Chondrocyte (in vitro differentiated cells): ENCODE measurements at regions not wholly inside any gene's neighbourhood (a gene's known extent, or its start where the extent isn't known, plus 50 kb on each side); places are given as distances from the start of the nearest gene placed in this dataset.

ENCODE experiments used
- DNase-seq: peaks from one replicate; pipeline ENCODE4 v3.0.0; 2021; ENCODE audit warnings: mixed read lengths, low spot score
- H3K27ac Mint-ChIP-seq: one replicate; pipeline ENCODE4 v1.8.0; 2021; ENCODE audit warnings: mild to moderate bottlenecking, moderate library complexity, mixed read lengths; ENCODE audit not compliant: unreplicated experiment
- H3K27me3 Mint-ChIP-seq: 2 replicates; pipeline ENCODE4 v1.8.0; 2021; ENCODE audit warnings: low read depth, mixed read lengths
- H3K36me3 Mint-ChIP-seq: 2 replicates; pipeline ENCODE4 v1.8.0; 2021; ENCODE audit warnings: low read depth, mixed read lengths
- H3K4me1 Mint-ChIP-seq: 2 replicates; pipeline ENCODE4 v1.8.0; 2021; ENCODE audit warnings: low read depth, mild to moderate bottlenecking, mixed read lengths
- H3K4me3 Mint-ChIP-seq: one replicate; pipeline ENCODE4 v1.8.0; 2021; ENCODE audit warnings: mild to moderate bottlenecking, moderate library complexity, mixed read lengths; ENCODE audit not compliant: unreplicated experiment
- H3K9me3 Mint-ChIP-seq: 2 replicates; pipeline ENCODE4 v1.8.0; 2021; ENCODE audit warnings: low read depth, mixed read lengths
- TF ChIP-seq, protein P1 (sequence below): fragments of 200-600 bp; sonication (generic); IDR thresholded peaks from 2 replicates; pipeline ENCODE4 v1.5.0; 2021; ENCODE audit warnings: antibody characterized with exemption, mild to moderate bottlenecking, moderate library complexity

DNA sequence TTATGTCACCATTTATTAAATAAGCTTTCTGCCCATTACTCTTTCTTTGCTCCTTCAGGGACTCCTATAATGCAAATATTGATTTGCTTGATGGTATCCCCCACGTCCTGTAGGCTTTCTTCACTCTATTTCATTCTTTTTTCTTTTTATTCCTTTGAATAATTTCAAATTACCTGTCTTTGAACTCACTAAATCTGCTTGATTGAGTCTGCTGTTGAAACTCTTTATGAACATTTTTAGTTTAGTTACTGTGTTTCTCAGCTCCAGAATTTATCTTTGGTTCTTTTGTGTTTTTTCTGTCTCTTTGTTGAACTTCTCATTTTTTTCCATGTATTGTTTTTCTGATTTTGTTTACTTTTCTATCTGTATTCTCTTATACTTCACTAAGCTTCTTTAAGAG, 254.4 kb upstream of the CCL2 start:
- TF ChIP-seq, protein P1, sequence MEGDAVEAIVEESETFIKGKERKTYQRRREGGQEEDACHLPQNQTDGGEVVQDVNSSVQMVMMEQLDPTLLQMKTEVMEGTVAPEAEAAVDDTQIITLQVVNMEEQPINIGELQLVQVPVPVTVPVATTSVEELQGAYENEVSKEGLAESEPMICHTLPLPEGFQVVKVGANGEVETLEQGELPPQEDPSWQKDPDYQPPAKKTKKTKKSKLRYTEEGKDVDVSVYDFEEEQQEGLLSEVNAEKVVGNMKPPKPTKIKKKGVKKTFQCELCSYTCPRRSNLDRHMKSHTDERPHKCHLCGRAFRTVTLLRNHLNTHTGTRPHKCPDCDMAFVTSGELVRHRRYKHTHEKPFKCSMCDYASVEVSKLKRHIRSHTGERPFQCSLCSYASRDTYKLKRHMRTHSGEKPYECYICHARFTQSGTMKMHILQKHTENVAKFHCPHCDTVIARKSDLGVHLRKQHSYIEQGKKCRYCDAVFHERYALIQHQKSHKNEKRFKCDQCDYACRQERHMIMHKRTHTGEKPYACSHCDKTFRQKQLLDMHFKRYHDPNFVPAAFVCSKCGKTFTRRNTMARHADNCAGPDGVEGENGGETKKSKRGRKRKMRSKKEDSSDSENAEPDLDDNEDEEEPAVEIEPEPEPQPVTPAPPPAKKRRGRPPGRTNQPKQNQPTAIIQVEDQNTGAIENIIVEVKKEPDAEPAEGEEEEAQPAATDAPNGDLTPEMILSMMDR: no peak
- Mint-ChIP-seq H3K27me3 (no peaks in the 10 kb centered on the region), H3K36me3 (no peaks in the 10 kb centered on the region), H3K27ac (no peak overlapping the region), H3K9me3 (peaks cover 51% of the 10 kb centered on the region), H3K4me3 (no peak overlapping the region), H3K4me1 (no peaks in the 10 kb centered on the region)
- no peak for DNase-seq

DNA sequence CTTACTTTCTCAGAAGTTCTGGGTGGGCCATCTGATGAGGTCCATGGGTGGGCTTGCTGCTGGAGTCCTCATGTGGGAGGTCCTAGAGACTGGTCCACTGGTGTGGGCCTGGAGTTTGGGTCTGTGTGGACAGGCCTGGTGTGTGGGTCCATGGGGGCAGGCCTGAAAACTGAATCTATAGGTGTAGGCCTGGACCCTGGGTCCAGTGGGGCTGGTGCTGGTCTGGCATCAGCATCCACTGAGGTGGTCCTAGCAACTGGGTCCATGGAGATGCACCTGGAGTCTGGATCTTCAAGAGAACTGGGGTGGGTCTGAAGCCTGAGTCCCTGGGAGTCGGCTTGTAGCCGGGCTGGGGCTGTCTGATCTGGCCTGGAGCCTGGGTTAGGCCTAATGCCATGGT, 253.8 kb upstream of the CCL2 start:
- Mint-ChIP-seq H3K36me3 (no peaks in the 10 kb centered on the region), H3K27me3 (no peaks in the 10 kb centered on the region), H3K9me3 (peaks cover 47% of the 10 kb centered on the region), H3K4me1 (no peaks in the 10 kb centered on the region), H3K4me3 (no peak overlapping the region), H3K27ac (no peak overlapping the region)
- DNase-seq: no peak
- TF ChIP-seq, protein P1: no peak

DNA sequence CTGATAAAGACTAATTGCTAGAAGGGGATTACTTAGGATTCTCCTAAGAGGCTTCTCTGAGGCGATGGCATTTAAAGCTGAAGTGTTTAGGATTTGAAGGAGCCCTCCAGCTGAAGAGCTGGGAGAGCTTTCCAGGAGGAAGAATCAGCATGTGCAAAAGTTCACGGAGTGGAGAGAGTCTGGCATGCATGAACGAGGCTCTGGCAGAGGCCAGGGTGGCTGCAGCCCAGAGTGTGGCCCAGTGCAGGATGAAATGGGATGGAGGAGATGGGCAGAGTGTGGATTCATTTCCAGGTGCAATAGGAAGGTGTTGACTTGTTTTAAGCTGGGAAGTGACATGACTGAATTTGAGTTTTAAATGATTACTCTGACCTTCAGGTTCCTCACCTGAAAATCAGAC, 249.0 kb upstream of the CCL2 start:
- no peak overlapping the region for H3K27ac Mint-ChIP-seq
- no peak overlapping the region for H3K4me3 Mint-ChIP-seq
- no peak for DNase-seq
- no peaks in the 10 kb centered on the region for H3K36me3 Mint-ChIP-seq
- TF ChIP-seq, protein P1: no peak
- H3K4me1 Mint-ChIP-seq: no peaks in the 10 kb centered on the region
- no peaks in the 10 kb centered on the region for H3K27me3 Mint-ChIP-seq
- peaks cover 25% of the 10 kb centered on the region for H3K9me3 Mint-ChIP-seq

DNA sequence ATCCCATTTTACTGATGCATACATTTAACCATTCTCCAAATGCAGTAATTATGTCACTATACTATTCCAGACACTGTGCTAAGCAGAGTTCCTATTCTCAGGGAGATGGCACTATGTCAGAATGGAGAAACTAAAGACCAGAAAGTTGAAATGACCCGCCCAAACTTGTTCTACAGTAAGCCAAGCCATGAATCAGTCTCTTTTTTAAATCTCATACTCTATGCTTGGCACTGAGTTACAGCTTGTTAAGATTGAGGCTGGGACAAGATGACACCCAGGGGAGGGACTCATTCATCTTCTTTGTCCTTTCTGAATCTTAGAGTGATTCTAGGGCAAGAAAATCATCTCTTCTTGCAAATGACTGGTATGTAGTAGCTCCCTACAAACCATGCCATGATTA, 247.0 kb upstream of the CCL2 start:
- H3K36me3 Mint-ChIP-seq: no peaks in the 10 kb centered on the region
- TF ChIP-seq, protein P1: no peak

DNA sequence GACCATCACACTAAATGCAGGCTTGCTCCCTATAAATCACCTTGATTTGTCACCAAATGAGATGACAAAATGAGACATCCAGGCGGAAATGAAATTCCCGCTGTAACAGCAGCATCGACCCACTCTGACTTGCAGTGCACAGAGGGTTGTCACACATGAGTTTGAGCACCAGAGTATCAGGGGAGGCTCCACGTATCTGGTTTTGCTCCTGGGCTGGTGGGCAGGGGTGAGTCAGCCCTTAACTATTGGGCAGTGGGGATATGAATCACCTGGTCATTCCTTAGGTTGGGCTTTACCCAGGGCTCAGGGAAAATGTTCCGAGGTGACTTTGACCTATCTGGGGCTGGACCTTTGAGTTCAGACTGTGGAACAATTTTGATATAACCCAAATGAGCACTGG, 245.2 kb upstream of the CCL2 start:
- TF ChIP-seq, protein P1: no peak
- H3K36me3 Mint-ChIP-seq: no peaks in the 10 kb centered on the region
- H3K27me3 Mint-ChIP-seq: peaks cover 2% of the 10 kb centered on the region
- no peak overlapping the region for H3K27ac Mint-ChIP-seq
- no peaks in the 10 kb centered on the region for H3K4me1 Mint-ChIP-seq
- H3K9me3 Mint-ChIP-seq: peaks cover 3% of the 10 kb centered on the region
- no peak for DNase-seq
- H3K4me3 Mint-ChIP-seq: no peak overlapping the region

More for the DNA sequence above, 247.0 kb upstream of the CCL2 start:
- H3K9me3 Mint-ChIP-seq: peaks cover 13% of the 10 kb centered on the region
- no peak overlapping the region for H3K27ac Mint-ChIP-seq
- H3K4me3 Mint-ChIP-seq: no peak overlapping the region
- DNase-seq: no peak
- peaks cover 2% of the 10 kb centered on the region for H3K27me3 Mint-ChIP-seq
- H3K4me1 Mint-ChIP-seq: no peaks in the 10 kb centered on the region
